ENCODE measurements at regions not wholly inside any gene's neighbourhood (a gene's known extent, or its start where the extent isn't known, plus 50 kb on each side); places are given as distances from the start of the nearest gene placed in this dataset.

DNA sequence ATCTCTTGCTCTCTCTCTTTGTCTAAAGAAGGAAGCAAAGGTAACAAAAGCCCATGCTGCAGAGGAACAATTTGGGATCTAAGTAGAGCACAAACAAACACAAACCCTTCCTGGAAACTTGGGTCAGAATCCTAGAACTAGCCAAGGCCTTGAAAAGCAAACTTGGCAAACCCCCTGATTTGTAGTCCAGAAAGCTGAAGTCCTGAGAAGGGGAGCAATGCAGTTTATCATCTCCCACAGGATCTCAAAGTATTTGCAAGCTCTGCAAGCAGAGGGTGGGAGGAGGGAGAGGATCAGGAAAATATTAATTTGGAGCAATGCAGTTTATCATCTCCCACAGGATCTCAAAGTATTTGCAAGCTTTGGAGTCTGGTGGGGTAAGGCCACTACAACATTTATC is 379.5 kb upstream of the FGF13 start:
- POLR2A ChIA-PET, result no interaction called here

GRCh38 chrX:139086246-139086645 is 374.7 kb upstream of the FGF13 start:
- Histone ChIP-seq H3K79me2 (ENCODE audit: insufficient read depth, low read depth, low read length) (no peaks in the 10 kb centered on the region), H4K20me1 (ENCODE audit: insufficient read depth, low read length) (no peaks in the 10 kb centered on the region), H2AFZ (ENCODE audit: low read length) (no peak overlapping the region), H3K4me1 (ENCODE audit: insufficient read depth, low read length, poor library complexity, severe bottlenecking) (no peaks in the 10 kb centered on the region), H3K9me3 (ENCODE audit: low read length) (no peaks in the 10 kb centered on the region), H3K9me2 (ENCODE audit: insufficient read depth, low read length) (no peaks in the 10 kb centered on the region), H3K4me2 (ENCODE audit: low read length) (no peak overlapping the region), H3K4me3 (ENCODE audit: low read depth, low read length, poor library complexity, severe bottlenecking) (no peak overlapping the region), H3K36me3 (ENCODE audit: insufficient read depth, low read length) (no peaks in the 10 kb centered on the region), H3K27ac (ENCODE audit: low read depth, low read length, poor library complexity, severe bottlenecking) (no peak overlapping the region)
- TF ChIP-seq EZH2phosphoT487 (IDR thresholded peaks at IDR 0.05; ENCODE audit: borderline replicate concordance, low read depth, low read length), result no peak
- TF ChIP-seq, protein P1, sequence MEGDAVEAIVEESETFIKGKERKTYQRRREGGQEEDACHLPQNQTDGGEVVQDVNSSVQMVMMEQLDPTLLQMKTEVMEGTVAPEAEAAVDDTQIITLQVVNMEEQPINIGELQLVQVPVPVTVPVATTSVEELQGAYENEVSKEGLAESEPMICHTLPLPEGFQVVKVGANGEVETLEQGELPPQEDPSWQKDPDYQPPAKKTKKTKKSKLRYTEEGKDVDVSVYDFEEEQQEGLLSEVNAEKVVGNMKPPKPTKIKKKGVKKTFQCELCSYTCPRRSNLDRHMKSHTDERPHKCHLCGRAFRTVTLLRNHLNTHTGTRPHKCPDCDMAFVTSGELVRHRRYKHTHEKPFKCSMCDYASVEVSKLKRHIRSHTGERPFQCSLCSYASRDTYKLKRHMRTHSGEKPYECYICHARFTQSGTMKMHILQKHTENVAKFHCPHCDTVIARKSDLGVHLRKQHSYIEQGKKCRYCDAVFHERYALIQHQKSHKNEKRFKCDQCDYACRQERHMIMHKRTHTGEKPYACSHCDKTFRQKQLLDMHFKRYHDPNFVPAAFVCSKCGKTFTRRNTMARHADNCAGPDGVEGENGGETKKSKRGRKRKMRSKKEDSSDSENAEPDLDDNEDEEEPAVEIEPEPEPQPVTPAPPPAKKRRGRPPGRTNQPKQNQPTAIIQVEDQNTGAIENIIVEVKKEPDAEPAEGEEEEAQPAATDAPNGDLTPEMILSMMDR (conservative IDR thresholded peaks at IDR 0.05; ENCODE audit: low read length), result no peak
- BruUV-seq (replicated peaks), result no TSS peak
- intact Hi-C loops (cut with micrococcal nuclease; ENCODE audit: unreplicated experiment), result no loop called here
- POLR2A ChIA-PET, result no interaction called here
- CTCF ChIA-PET (ENCODE audit: unreplicated experiment), result no interaction called here
- no peak for DNase-seq (ENCODE audit: low spot score)

More for the DNA sequence above, 379.5 kb upstream of the FGF13 start:
- CTCF ChIA-PET (ENCODE audit: unreplicated experiment), result no interaction called here
- Histone ChIP-seq H3K79me2 (ENCODE audit: insufficient read depth, low read depth, low read length) (no peaks in the 10 kb centered on the region), H3K9me3 (ENCODE audit: low read length) (no peaks in the 10 kb centered on the region), H2AFZ (ENCODE audit: low read length) (no peak overlapping the region), H3K9me2 (ENCODE audit: insufficient read depth, low read length) (no peaks in the 10 kb centered on the region), H3K27ac (ENCODE audit: low read depth, low read length, poor library complexity, severe bottlenecking) (no peak overlapping the region), H3K4me2 (ENCODE audit: low read length) (no peak overlapping the region), H3K36me3 (ENCODE audit: insufficient read depth, low read length) (no peaks in the 10 kb centered on the region), H3K4me3 (ENCODE audit: low read depth, low read length, poor library complexity, severe bottlenecking) (no peak overlapping the region), H3K4me1 (ENCODE audit: insufficient read depth, low read length, poor library complexity, severe bottlenecking) (no peaks in the 10 kb centered on the region), H4K20me1 (ENCODE audit: insufficient read depth, low read length) (no peaks in the 10 kb centered on the region)
- no peak for TF ChIP-seq EZH2phosphoT487 (IDR thresholded peaks at IDR 0.05; ENCODE audit: borderline replicate concordance, low read depth, low read length)
- TF ChIP-seq, protein P1 (conservative IDR thresholded peaks at IDR 0.05; ENCODE audit: low read length), result no peak
- intact Hi-C loops (cut with micrococcal nuclease; ENCODE audit: unreplicated experiment), result no loop called here
- DNase-seq (ENCODE audit: low spot score), result no peak
- no TSS peak for BruUV-seq (replicated peaks)

DNA sequence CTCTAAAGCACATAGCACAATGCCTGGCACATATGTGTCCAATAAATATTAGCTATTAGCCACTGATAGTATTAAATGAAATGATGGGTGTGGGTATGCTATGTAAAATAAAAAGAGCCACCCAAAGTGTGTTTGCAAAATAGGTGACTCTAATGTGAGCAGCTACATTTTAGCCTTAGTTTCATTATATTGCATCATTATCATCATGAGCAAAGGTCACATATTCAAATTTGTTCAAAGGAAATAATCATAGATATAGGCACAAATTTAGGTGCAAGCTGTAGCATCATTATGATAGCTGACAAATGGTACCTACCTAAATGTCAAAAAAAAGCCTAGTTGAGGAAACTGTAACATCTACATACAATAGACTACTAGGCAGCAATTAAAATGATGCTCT is 373.9 kb upstream of the FGF13 start:
- no peak for TF ChIP-seq EZH2phosphoT487 (IDR thresholded peaks at IDR 0.05; ENCODE audit: borderline replicate concordance, low read depth, low read length)
- TF ChIP-seq, protein P1 (conservative IDR thresholded peaks at IDR 0.05; ENCODE audit: low read length), result no peak
- POLR2A ChIA-PET, result no interaction called here
- Histone ChIP-seq H3K36me3 (ENCODE audit: insufficient read depth, low read length) (no peaks in the 10 kb centered on the region), H3K4me1 (ENCODE audit: insufficient read depth, low read length, poor library complexity, severe bottlenecking) (no peaks in the 10 kb centered on the region), H3K27ac (ENCODE audit: low read depth, low read length, poor library complexity, severe bottlenecking) (no peak overlapping the region), H3K9me2 (ENCODE audit: insufficient read depth, low read length) (no peaks in the 10 kb centered on the region), H4K20me1 (ENCODE audit: insufficient read depth, low read length) (no peaks in the 10 kb centered on the region), H2AFZ (ENCODE audit: low read length) (no peak overlapping the region), H3K4me3 (ENCODE audit: low read depth, low read length, poor library complexity, severe bottlenecking) (no peak overlapping the region), H3K4me2 (ENCODE audit: low read length) (no peak overlapping the region), H3K79me2 (ENCODE audit: insufficient read depth, low read depth, low read length) (no peaks in the 10 kb centered on the region), H3K9me3 (ENCODE audit: low read length) (no peaks in the 10 kb centered on the region)
- BruUV-seq (replicated peaks), result no TSS peak
- no peak for DNase-seq (ENCODE audit: low spot score)
- intact Hi-C loops (cut with micrococcal nuclease; ENCODE audit: unreplicated experiment), result no loop called here
- CTCF ChIA-PET (ENCODE audit: unreplicated experiment), result no interaction called here
